Testis (tissue), 2 donors: ENCODE measurements at regions not wholly inside any gene's neighbourhood (a gene's known extent, or its start where the extent isn't known, plus 50 kb on each side); places are given as distances from the start of the nearest gene placed in this dataset.

Experiments
- DNase-seq: peaks from one replicate; pipeline ENCODE4 v3.0.0-alpha.2; 2019
- H3K27ac ChIP-seq, 2 donors: fragments of 200-600 bp; sonication (generic); one replicate each; pipeline ENCODE4 v1.5.1; 2019
- H3K27me3 ChIP-seq: fragments of 200-600 bp; sonication (generic); one replicate; pipeline ENCODE4 v1.5.1; 2019
- H3K36me3 ChIP-seq: fragments of 200-600 bp; sonication (generic); one replicate; pipeline ENCODE4 v1.5.1; 2017; ENCODE audit warnings: low read depth; ENCODE audit errors: missing control alignments
- H3K4me1 ChIP-seq: fragments of 200-600 bp; sonication (generic); one replicate; pipeline ENCODE4 v1.5.1; 2019
- H3K4me3 ChIP-seq, 2 donors: fragments of 200-600 bp; sonication (generic); one replicate each; pipeline ENCODE4 v1.5.1; 2017 to 2019
- H3K9me3 ChIP-seq: fragments of 200-600 bp; sonication (generic); one replicate; pipeline ENCODE4 v1.5.1; 2017
- POLR2A ChIP-seq: fragments of 450-650 bp; IDR thresholded peaks from one replicate; pipeline ENCODE4 v1.6.1; 2017; ENCODE audit warnings: antibody characterized with exemption, mild to moderate bottlenecking, moderate library complexity
- WGBS, 2 donors: methylation state at CpG; one replicate each; pipeline ENCODE4 v1.1.5; 2018; 5-methylcytosine and 5-hydroxymethylcytosine counted together
- intact Hi-C: fragments of 100-400 bp; cut with DNase I; formaldehyde crosslinking; loops from one replicate; pipeline ENCODE4 v1.15.1; 2023; ENCODE audit warnings: low total_unique reads
- TF ChIP-seq, protein P1 (sequence below), 3 experiments: fragments of 450-650 bp in 2 of 3; fragments of 200-600 bp in 1 of 3; sonication (generic) in 1 of 3; IDR thresholded peaks; one replicate each; pipeline ENCODE4 v1.5.1; 2016 to 2019; ENCODE audit warnings: antibody characterized with exemption in 3 of 3, mild to moderate bottlenecking in 2 of 3, moderate library complexity in 1 of 3

DNA sequence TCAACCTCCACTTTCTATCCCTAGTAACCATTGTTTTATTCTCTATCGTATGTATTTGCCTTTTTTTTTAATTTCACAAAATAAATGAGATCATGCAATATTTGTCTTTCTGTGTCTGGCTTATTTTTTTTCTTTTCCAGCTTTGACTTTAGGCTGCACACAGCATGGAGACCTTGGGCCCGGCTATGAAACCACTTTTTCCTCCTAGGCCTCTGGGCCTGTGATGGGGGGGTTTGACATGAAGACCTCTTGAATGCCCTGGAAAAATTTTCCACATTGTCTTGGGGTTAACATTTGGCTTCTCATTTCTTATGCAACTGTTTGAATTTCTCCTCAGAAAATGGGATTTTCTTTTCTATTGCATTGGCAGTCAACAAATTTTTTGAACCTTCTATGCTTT, 100.2 kb upstream of the BTG3 start:
- DNase-seq: no peak
- H3K9me3 ChIP-seq: no peaks in the 10 kb centered on the region
- no peaks in the 10 kb centered on the region for H3K27me3 ChIP-seq
- intact Hi-C loops: no loop called here
- no peaks in the 10 kb centered on the region for H3K36me3 ChIP-seq
- WGBS, 2 donors: 78 to 86% methylated on average over 2 of the region's 2 CpGs
- no peak overlapping the region for H3K4me3 ChIP-seq
- no peak overlapping the region for H3K27ac ChIP-seq
- no peaks in the 10 kb centered on the region for H3K4me1 ChIP-seq
- TF ChIP-seq, protein P1, sequence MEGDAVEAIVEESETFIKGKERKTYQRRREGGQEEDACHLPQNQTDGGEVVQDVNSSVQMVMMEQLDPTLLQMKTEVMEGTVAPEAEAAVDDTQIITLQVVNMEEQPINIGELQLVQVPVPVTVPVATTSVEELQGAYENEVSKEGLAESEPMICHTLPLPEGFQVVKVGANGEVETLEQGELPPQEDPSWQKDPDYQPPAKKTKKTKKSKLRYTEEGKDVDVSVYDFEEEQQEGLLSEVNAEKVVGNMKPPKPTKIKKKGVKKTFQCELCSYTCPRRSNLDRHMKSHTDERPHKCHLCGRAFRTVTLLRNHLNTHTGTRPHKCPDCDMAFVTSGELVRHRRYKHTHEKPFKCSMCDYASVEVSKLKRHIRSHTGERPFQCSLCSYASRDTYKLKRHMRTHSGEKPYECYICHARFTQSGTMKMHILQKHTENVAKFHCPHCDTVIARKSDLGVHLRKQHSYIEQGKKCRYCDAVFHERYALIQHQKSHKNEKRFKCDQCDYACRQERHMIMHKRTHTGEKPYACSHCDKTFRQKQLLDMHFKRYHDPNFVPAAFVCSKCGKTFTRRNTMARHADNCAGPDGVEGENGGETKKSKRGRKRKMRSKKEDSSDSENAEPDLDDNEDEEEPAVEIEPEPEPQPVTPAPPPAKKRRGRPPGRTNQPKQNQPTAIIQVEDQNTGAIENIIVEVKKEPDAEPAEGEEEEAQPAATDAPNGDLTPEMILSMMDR (IDR thresholded peaks at IDR 0.05): no peak
- TF ChIP-seq POLR2A: no peak

DNA sequence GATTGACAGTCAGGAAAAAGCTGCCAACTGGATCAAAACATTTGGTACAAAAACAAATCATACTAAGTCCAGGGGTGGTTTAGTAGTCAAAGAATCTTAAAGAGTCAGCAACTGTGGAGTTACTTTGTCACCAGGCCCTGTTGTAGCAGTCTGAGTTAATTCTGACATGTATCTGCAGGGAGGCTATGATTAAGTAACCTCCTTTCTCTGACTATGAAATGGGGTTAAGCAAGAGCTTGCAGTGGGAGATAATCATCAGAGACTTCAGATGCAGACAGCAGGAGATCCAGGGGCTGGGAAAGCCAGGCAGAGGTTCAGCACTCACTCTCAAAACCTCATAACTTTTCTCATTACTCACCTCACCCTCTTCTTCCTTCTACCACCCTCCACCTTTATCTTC, 99.2 kb upstream of the BTG3 start:
- H3K36me3 ChIP-seq: no peaks in the 10 kb centered on the region
- H3K4me3 ChIP-seq: no peak overlapping the region
- H3K27ac ChIP-seq: no peak overlapping the region
- intact Hi-C loops: no loop called here
- H3K9me3 ChIP-seq: no peaks in the 10 kb centered on the region
- H3K27me3 ChIP-seq: no peaks in the 10 kb centered on the region
- DNase-seq: no peak
- TF ChIP-seq, protein P1 (IDR thresholded peaks at IDR 0.05): no peak
- TF ChIP-seq POLR2A: no peak
- no peaks in the 10 kb centered on the region for H3K4me1 ChIP-seq

DNA sequence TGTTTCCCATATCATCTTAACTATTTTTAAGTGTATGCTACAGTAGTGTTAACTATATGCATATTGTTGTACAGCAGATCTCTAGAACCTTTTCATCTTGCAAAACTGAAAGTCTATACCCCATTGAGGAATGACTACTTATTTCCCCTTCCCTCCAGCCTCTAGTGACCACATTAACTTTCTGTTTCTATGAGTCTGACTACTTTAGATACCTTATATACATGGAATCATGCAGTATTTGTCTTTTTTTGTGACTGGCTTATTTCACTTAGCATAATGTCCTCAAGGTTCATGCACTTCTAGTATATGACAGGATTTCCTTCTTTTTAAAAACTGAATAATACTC, 96.5 kb upstream of the BTG3 start:
- H3K4me1 ChIP-seq: no peaks in the 10 kb centered on the region
- H3K27ac ChIP-seq: no peak overlapping the region
- H3K27me3 ChIP-seq: no peaks in the 10 kb centered on the region
- H3K9me3 ChIP-seq: no peaks in the 10 kb centered on the region
- TF ChIP-seq, protein P1 (IDR thresholded peaks at IDR 0.05): no peak
- TF ChIP-seq POLR2A: no peak
- H3K4me3 ChIP-seq: no peak overlapping the region
- H3K36me3 ChIP-seq: no peaks in the 10 kb centered on the region
- intact Hi-C loops: no loop called here
- no peak for DNase-seq

DNA sequence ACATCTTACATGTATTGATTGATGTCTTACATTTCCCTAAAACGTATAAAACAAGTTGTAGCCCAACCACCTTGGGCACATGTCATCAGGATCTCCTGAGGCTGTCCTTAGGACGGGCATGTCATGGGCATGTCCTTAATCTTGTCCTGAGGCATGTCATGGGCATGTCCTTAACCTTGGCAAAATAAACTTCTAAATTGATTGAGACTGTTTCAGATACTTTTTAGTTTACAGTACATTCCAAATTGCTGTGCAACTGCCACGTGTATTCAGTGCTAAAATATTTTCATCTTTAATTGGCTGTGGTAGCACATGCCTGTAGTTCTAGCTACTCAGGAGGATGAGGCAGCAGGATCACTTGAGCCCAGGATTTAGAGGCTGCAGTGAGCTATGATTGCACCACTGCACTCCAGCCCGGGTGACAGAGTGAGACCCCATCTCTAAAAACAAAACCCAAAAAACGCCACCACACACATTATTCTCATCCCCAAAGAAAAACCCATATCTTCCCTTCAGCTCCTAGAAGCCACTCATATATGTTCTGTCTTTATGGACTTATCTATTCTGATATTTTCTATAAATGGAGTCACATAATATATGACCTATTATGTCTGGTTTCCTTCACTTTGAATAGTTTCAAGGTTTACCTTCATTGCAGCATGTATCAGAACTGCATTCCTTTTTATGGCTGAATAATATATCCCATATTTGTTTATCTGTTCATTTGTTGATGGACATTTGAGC, 96.0 kb upstream of the BTG3 start:
- no peaks in the 10 kb centered on the region for H3K27me3 ChIP-seq
- H3K27ac ChIP-seq: no peak overlapping the region
- no peak overlapping the region for H3K4me3 ChIP-seq
- H3K36me3 ChIP-seq: no peaks in the 10 kb centered on the region
- TF ChIP-seq POLR2A: no peak
- TF ChIP-seq, protein P1 (IDR thresholded peaks at IDR 0.05): no peak
- intact Hi-C loops: no loop called here
- 71 to 81% methylated on average over 5 of the region's 5 CpGs for WGBS, 2 donors
- no peak for DNase-seq
- no peaks in the 10 kb centered on the region for H3K4me1 ChIP-seq
- no peaks in the 10 kb centered on the region for H3K9me3 ChIP-seq

DNA sequence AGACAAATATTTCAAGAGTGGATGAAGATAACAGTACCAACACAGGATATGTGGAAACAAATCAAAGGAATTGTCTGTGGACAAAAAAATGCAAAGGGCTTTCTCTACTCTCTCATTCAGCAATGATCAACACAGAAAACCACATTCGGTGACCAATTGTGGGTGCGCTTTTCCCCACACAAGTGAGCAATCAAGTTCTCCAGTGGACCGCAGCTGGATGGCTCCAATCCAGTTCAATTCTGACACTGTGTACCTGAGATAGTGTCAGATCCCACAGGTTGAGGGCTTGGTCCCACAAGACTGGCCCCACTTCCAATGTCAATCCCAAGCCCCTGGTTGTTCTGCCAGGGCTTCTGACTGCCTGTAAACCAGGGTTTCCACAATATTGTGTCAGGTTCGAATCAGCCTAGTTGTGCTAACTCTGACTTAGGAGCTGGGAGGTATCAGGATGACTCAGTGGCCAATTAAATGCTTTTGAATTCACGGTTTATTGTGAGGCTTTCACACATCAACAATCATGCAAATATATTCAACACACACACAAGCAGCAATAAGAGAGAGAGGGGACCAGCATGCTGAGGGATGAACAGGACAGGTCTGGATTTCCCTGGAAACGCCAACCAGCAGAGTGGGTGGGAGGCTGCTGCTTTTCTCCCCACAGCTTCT, 87.0 kb upstream of the BTG3 start:
- Histone ChIP-seq H3K27me3 (no peaks in the 10 kb centered on the region), H3K36me3 (no peaks in the 10 kb centered on the region), H3K4me3 (no peak overlapping the region), H3K9me3 (no peaks in the 10 kb centered on the region), H3K27ac (no peak overlapping the region), H3K4me1 (no peaks in the 10 kb centered on the region)
- TF ChIP-seq POLR2A: no peak
- TF ChIP-seq, protein P1 (IDR thresholded peaks at IDR 0.05): no peak
- no peak for DNase-seq
- WGBS, 2 donors: 82 to 91% methylated on average over 6 of the region's 6 CpGs
- intact Hi-C loops: no loop called here
